22Rv1 (cell line): ENCODE measurements at regions not wholly inside any gene's neighbourhood (a gene's known extent, or its start where the extent isn't known, plus 50 kb on each side); places are given as distances from the start of the nearest gene placed in this dataset.

Experiments
- H3K27ac ChIP-seq: fragments of 450-650 bp; 2 replicates; pipeline ENCODE4 v1.5.1; 2017
- ZFX ChIP-seq: fragments of 450-650 bp; IDR thresholded peaks from 2 replicates; pipeline ENCODE4 v1.6.1; 2017; ENCODE audit warnings: antibody characterized with exemption, borderline replicate concordance
- TF ChIP-seq, protein P1 (sequence below): fragments of 450-650 bp; IDR thresholded peaks from 2 replicates; pipeline ENCODE4 v1.5.1; 2017; ENCODE audit warnings: mild to moderate bottlenecking

DNA sequence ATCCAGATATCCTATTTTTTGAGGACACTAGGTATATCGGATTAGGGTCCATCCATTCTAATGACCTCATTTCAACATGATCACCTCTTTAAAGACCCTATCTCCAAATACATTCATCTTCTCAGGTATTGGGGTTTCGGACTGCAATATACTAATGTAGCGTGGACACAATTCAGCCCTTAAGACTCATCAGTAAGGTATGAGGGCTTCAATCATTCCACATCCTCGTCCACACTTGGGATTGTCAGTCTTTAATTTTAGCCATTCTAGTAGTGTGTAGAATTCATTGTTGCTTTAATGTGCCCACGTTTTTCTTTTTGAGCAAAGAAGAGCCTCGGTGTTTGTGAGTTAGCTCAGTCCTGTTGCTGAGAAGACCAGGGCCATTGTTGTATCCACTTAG, 177.0 kb upstream of the TBX3 start:
- no peak for TF ChIP-seq ZFX
- TF ChIP-seq, protein P1, sequence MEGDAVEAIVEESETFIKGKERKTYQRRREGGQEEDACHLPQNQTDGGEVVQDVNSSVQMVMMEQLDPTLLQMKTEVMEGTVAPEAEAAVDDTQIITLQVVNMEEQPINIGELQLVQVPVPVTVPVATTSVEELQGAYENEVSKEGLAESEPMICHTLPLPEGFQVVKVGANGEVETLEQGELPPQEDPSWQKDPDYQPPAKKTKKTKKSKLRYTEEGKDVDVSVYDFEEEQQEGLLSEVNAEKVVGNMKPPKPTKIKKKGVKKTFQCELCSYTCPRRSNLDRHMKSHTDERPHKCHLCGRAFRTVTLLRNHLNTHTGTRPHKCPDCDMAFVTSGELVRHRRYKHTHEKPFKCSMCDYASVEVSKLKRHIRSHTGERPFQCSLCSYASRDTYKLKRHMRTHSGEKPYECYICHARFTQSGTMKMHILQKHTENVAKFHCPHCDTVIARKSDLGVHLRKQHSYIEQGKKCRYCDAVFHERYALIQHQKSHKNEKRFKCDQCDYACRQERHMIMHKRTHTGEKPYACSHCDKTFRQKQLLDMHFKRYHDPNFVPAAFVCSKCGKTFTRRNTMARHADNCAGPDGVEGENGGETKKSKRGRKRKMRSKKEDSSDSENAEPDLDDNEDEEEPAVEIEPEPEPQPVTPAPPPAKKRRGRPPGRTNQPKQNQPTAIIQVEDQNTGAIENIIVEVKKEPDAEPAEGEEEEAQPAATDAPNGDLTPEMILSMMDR = no peak
- H3K27ac ChIP-seq = no peak overlapping the region

GRCh38 chr12:114858388-114859146, 174.6 kb upstream of the TBX3 start:
- H3K27ac ChIP-seq = no peak overlapping the region
- TF ChIP-seq, protein P1 = peak; percentile 40
- no peak for TF ChIP-seq ZFX

- no peak for TF ChIP-seq ZFX
- TF ChIP-seq, protein P1 = no peak
- no peak overlapping the region for H3K27ac ChIP-seq
These were observed 171.7 kb upstream of the TBX3 start for GRCh38 chr12:114855678-114856077.

DNA sequence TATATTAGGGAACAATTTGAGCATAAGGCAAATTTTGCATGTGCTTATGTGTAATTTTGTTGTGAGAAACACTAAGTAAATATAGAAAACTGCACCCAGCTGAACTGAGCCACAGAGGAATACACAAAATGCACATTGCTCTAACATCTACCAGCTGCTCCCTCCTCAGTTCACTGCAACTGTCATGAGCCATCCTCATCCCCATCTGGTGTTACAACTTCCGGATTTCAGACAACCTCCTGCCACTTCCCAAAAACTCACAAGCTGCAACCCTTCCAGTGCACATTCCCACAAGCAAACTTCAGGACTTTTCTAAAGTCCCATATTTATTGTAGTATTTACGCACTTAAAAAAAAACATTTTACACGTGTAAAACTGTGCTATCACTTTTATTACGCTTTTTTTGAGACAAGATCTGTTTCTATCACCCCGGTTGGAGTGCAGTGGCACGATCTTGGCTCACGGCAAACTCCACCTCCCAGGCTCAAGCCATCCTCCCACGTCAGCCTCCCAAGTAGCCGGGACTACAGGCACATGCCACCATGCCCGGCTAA, 169.1 kb upstream of the TBX3 start:
- TF ChIP-seq, protein P1 = no peak
- no peak overlapping the region for H3K27ac ChIP-seq

DNA sequence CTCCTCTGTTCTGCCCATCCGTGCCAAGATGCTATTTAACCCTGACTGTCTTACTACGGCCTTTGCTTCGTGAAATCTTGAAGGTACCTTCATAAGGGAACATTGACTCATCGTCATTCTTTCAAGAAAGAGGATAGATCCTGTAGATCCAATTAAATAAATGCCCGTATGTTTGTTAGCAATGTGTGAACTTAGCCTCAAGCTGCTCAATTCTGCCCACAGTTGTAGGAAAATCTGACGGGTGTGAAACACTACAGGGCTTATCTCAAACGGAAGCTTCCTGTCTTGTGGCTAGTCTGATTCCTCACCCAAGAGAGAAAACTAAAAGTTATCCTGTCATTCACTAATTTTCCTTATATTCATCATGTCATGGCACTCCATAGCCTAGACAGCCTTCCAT, 168.0 kb upstream of the TBX3 start:
- H3K27ac ChIP-seq = no peak overlapping the region
- TF ChIP-seq, protein P1 = no peak
- no peak for TF ChIP-seq ZFX

GRCh38 chr12:114850661-114851275, 166.8 kb upstream of the TBX3 start:
- H3K27ac ChIP-seq = no peak overlapping the region
- TF ChIP-seq, protein P1 = no peak
- no peak for TF ChIP-seq ZFX

- TF ChIP-seq ZFX = no peak
- TF ChIP-seq, protein P1 = no peak
- no peak overlapping the region for H3K27ac ChIP-seq
These were observed 164.7 kb upstream of the TBX3 start for GRCh38 chr12:114848666-114849065.
